HFFc6 (cell line): ENCODE measurements at regions not wholly inside any gene's neighbourhood (a gene's known extent, or its start where the extent isn't known, plus 50 kb on each side); places are given as distances from the start of the nearest gene placed in this dataset.

Source experiments
- DNase-seq: peaks from one replicate; pipeline ENCODE4 v3.0.0-alpha.2; 2018
- H3K27ac Mint-ChIP-seq: 2 replicates; pipeline ENCODE4 v1.8.0; 2020; ENCODE audit warnings: mild to moderate bottlenecking, mixed read lengths
- H3K27me3 Mint-ChIP-seq: 2 replicates; pipeline ENCODE4 v1.8.0; 2021; ENCODE audit warnings: mild to moderate bottlenecking, moderate library complexity, mixed read lengths; ENCODE audit not compliant: insufficient read depth
- H3K36me3 Mint-ChIP-seq: 2 replicates; pipeline ENCODE4 v1.8.0; 2021; ENCODE audit warnings: low read depth, mixed read lengths
- H3K4me1 Mint-ChIP-seq: 2 replicates; pipeline ENCODE4 v1.8.0; 2020; ENCODE audit warnings: low read depth, mixed read lengths
- H3K4me3 Mint-ChIP-seq: 2 replicates; pipeline ENCODE4 v1.8.0; 2020; ENCODE audit warnings: mild to moderate bottlenecking, moderate library complexity, mixed read lengths
- H3K9me3 Mint-ChIP-seq: 2 replicates; pipeline ENCODE4 v1.8.0; 2020; ENCODE audit warnings: mild to moderate bottlenecking, mixed read lengths
- TF ChIP-seq, protein P1 (sequence below): fragments of 200-600 bp; sonication (generic); IDR thresholded peaks from 2 replicates; pipeline ENCODE4 v1.5.0; 2021; ENCODE audit warnings: antibody characterized with exemption, mild to moderate bottlenecking

DNA sequence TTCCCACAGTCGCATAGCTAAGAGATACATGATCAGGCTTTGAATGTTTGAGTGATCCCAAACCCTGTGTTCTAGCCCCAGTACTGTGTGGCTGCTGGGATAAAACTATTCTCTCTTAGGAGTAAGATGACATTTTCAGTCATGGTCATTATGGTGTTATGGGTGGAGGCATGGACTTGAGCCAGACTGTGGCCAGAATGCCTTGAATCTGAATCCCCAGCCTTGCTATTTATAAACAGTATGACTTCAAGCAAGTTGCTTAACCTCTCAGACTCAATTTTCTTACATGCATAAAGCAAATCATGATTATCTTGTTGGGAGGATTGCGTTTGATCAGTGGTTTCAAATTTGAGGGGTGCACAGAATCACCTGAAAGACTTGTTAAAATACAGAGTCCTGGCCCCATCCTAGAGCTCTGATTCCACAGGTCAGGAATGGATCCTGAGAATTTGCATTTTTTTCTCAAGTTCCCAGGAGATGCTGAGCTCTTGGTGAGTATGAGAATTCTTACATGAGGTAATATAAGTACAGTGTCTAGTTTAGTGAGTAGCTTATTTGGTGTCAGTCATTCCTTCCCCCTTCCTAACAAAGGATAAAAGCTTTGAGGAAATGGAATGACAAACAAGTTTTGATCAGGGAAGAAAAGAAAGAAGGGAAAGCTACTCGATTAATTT is 571.7 kb downstream of the METTL15 start:
- peak overlapping the region; percentile 95 for H3K27ac Mint-ChIP-seq
- TF ChIP-seq, protein P1, sequence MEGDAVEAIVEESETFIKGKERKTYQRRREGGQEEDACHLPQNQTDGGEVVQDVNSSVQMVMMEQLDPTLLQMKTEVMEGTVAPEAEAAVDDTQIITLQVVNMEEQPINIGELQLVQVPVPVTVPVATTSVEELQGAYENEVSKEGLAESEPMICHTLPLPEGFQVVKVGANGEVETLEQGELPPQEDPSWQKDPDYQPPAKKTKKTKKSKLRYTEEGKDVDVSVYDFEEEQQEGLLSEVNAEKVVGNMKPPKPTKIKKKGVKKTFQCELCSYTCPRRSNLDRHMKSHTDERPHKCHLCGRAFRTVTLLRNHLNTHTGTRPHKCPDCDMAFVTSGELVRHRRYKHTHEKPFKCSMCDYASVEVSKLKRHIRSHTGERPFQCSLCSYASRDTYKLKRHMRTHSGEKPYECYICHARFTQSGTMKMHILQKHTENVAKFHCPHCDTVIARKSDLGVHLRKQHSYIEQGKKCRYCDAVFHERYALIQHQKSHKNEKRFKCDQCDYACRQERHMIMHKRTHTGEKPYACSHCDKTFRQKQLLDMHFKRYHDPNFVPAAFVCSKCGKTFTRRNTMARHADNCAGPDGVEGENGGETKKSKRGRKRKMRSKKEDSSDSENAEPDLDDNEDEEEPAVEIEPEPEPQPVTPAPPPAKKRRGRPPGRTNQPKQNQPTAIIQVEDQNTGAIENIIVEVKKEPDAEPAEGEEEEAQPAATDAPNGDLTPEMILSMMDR, result no peak
- H3K4me3 Mint-ChIP-seq, result peak overlapping the region; percentile 79
- peaks cover 7% of the 10 kb centered on the region; the same call in 1 of the 2 replicates for H3K36me3 Mint-ChIP-seq
- DNase-seq, result peak; percentile 85
- peaks cover 70% of the 10 kb centered on the region for H3K4me1 Mint-ChIP-seq
- H3K27me3 Mint-ChIP-seq, result peaks cover 2% of the 10 kb centered on the region; the same call in 1 of the 2 replicates
- H3K9me3 Mint-ChIP-seq, result no peaks in the 10 kb centered on the region

- H3K4me3 Mint-ChIP-seq, result no peak overlapping the region
- peaks cover 2% of the 10 kb centered on the region; the same call in 1 of the 2 replicates for H3K27me3 Mint-ChIP-seq
- peaks cover 3% of the 10 kb centered on the region; the same call in 1 of the 2 replicates for H3K36me3 Mint-ChIP-seq
- TF ChIP-seq, protein P1, result no peak
- DNase-seq, result no peak
- peaks cover 81% of the 10 kb centered on the region for H3K4me1 Mint-ChIP-seq
- no peak overlapping the region for H3K27ac Mint-ChIP-seq
- H3K9me3 Mint-ChIP-seq, result no peaks in the 10 kb centered on the region
These were observed 569.5 kb downstream of the METTL15 start for GRCh38 chr11:28677721-28678120.

DNA sequence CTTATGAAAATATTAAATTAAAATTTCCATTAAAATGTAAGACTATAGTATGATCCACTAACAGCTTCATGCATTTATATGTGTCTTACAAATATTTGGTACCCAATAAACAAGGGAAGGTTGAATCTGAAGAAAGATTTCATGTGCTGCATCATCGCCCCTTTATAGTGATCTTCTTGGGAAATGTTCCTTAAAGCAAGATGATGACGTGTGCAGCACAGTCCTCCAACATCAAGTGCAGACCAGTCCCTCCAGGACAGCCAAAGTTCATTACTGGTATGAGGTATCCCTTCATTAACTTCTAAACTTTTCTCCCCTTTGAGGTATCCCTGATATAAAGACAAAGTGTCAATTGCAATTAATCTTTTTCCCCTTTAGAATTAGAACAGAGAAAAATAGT is 567.0 kb downstream of the METTL15 start:
- Mint-ChIP-seq H3K4me3 (no peak overlapping the region), H3K27me3 (peaks cover 2% of the 10 kb centered on the region; the same call in 1 of the 2 replicates), H3K9me3 (no peaks in the 10 kb centered on the region), H3K27ac (peak overlapping the region; percentile 6; the same call in 1 of the 2 replicates), H3K36me3 (no peaks in the 10 kb centered on the region), H3K4me1 (peaks cover 76% of the 10 kb centered on the region)
- TF ChIP-seq, protein P1, result no peak
- DNase-seq, result no peak

DNA sequence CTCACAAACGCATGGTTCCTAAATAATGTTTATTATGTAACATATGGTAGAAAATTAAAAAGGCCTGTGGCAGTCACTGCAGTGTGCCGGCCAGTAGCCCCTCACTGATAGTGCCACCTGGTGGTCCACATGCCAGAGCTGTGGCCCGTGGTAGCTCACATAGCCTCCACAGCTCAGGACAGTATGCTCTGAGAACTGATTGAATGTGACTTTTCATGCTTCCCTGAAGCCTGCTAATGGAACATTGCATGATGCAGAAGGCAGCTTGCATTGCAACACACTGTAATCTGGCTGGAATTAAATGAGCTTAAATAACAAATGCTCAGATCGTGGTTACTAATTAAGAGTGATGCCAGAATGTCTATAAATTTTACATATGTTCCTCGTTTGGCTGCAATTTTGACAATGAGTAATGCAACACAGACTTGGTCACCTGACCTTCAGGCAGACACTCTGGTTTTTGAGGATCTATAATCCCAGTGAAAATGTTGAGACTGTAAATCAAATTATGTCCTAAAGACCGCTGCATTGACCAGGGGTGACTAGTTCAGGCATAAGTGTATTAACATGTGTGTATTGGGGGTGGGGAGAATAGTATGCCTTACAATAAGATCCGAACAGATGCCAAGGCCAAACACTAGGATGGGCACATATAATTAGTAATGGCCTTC is 566.4 kb downstream of the METTL15 start:
- Mint-ChIP-seq H3K9me3 (no peaks in the 10 kb centered on the region), H3K27me3 (peaks cover 2% of the 10 kb centered on the region; the same call in 1 of the 2 replicates), H3K27ac (peak overlapping the region; percentile 85), H3K4me1 (peaks cover 70% of the 10 kb centered on the region), H3K4me3 (peak overlapping the region; percentile 77), H3K36me3 (no peaks in the 10 kb centered on the region)
- peak; percentile 86 for DNase-seq
- TF ChIP-seq, protein P1, result peak; percentile 85

DNA sequence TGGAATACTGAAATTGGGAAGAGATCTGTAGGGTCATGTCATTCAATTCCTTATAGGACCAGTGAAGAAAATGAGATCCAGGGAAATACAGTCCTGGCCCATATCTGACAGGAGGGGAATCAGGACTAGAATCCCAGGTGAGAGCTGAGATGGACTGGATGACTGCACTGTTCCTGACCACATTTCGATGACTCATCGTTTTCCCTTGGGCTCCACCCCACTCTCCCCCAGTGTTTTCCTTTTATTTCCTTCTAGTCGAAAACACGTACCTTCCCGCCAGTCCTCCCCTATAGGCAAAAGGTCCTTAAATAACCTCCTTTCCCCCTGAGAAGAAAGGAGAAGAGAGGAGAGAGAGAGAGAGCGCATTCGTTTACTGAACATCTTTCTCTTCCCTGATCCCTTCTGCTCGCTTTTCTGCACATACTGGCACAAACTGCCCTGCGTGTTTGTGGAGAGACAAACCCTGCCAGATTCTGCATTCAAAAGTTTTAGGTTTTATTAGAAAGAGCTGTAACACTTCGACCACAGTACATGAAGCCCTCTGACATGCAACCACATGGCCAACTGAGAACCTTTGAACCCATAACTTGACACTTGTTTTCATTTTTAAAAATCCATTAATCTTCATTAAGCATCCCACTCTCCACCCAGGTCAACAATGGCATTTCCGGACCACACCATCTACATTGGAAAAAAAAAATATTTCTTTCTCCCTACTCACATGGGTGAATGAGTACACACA is 565.7 kb downstream of the METTL15 start:
- Mint-ChIP-seq H3K4me3 (peak overlapping the region; percentile 77), H3K27ac (peak overlapping the region; percentile 85), H3K36me3 (no peaks in the 10 kb centered on the region), H3K9me3 (no peaks in the 10 kb centered on the region), H3K4me1 (peaks cover 63% of the 10 kb centered on the region), H3K27me3 (peaks cover 2% of the 10 kb centered on the region; the same call in 1 of the 2 replicates)
- DNase-seq, result peak; percentile 50
- TF ChIP-seq, protein P1, result no peak
